ENCODE measurements at regions not wholly inside any gene's neighbourhood (a gene's known extent, or its start where the extent isn't known, plus 50 kb on each side); places are given as distances from the start of the nearest gene placed in this dataset.

DNA sequence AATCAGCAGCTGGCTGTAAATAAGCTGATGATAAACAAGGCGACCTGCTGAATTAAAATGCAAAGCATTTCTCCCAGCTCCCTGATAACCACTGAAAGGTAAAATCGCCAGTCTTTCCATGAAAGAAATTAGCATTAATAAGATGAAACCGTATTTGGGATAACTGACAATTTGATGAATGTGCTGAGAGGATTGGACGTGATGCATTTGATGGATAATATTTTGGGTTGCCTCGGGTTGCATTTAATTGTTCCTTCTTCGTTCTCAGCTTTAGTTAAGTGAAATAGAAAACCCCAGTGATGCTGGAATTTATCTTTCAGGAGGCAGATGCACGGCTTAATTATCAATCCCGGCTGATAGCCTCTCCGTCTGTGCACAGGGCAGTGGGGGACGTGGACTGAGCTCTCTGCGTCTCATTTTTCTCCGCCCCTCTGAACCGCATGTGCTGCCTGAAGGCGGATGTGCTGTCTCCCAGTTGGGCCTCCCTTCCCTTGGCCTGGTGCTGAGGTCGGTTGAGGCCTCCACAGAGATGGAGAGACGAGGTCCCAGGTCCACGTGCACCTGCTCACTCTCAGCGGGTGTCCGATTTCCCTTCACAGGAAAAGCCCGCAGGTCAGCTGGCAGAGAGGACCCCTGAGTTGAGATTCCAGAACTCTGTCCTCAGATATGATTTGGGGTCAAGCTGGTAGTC, 846.2 kb downstream of the BRD1 start:
- H3K36me3 ChIP-seq (ENCODE audit: low read length): no peaks in the 10 kb centered on the region
- no peak overlapping the region for H3K27ac ChIP-seq (ENCODE audit: low read depth, low read length)
- H3K4me3 ChIP-seq (ENCODE audit: insufficient read depth, low read length, poor library complexity, severe bottlenecking): no peak overlapping the region
- H2AFZ ChIP-seq (ENCODE audit: low read depth, low read length, severe bottlenecking): no peak overlapping the region
- no peak for TF ChIP-seq EZH2phosphoT487 (conservative IDR thresholded peaks at IDR 0.05; ENCODE audit: low read length)
- no peak for TF ChIP-seq CTCF (IDR thresholded peaks at IDR 0.05; ENCODE audit: insufficient read depth, low read length, poor library complexity, severe bottlenecking)
- no peak overlapping the region for H3K4me2 ChIP-seq (ENCODE audit: low read depth, low read length, poor library complexity, severe bottlenecking)
- H3K9me2 ChIP-seq (replicated peaks; ENCODE audit: insufficient read depth, low read length): no peaks in the 10 kb centered on the region
- H3F3A ChIP-seq (ENCODE audit: insufficient read depth): no peaks in the 10 kb centered on the region
- H3K79me2 ChIP-seq (ENCODE audit: insufficient read depth, low read length): no peaks in the 10 kb centered on the region
- no peaks in the 10 kb centered on the region for H3K9me3 ChIP-seq (ENCODE audit: insufficient read depth, low read length)
- no peaks in the 10 kb centered on the region for H3K27me3 ChIP-seq (ENCODE audit: low read length)
- H3K9ac ChIP-seq (ENCODE audit: low read length): no peak overlapping the region
- no peaks in the 10 kb centered on the region for H4K20me1 ChIP-seq (ENCODE audit: low read depth, low read length)

- H3K4me2 ChIP-seq (ENCODE audit: low read depth, low read length, poor library complexity, severe bottlenecking): no peak overlapping the region
- TF ChIP-seq EZH2phosphoT487 (conservative IDR thresholded peaks at IDR 0.05; ENCODE audit: low read length): no peak
- TF ChIP-seq CTCF (IDR thresholded peaks at IDR 0.05; ENCODE audit: insufficient read depth, low read length, poor library complexity, severe bottlenecking): no peak
- no peaks in the 10 kb centered on the region for H3K36me3 ChIP-seq (ENCODE audit: low read length)
- H3K9me3 ChIP-seq (ENCODE audit: insufficient read depth, low read length): no peaks in the 10 kb centered on the region
- H3F3A ChIP-seq (ENCODE audit: insufficient read depth): no peaks in the 10 kb centered on the region
- no peak overlapping the region for H3K9ac ChIP-seq (ENCODE audit: low read length)
- no peaks in the 10 kb centered on the region for H3K79me2 ChIP-seq (ENCODE audit: insufficient read depth, low read length)
- H3K9me2 ChIP-seq (replicated peaks; ENCODE audit: insufficient read depth, low read length): no peaks in the 10 kb centered on the region
- no peaks in the 10 kb centered on the region for H3K27me3 ChIP-seq (ENCODE audit: low read length)
- H2AFZ ChIP-seq (ENCODE audit: low read depth, low read length, severe bottlenecking): no peak overlapping the region
- H3K27ac ChIP-seq (ENCODE audit: low read depth, low read length): no peak overlapping the region
- H4K20me1 ChIP-seq (ENCODE audit: low read depth, low read length): no peaks in the 10 kb centered on the region
- H3K4me3 ChIP-seq (ENCODE audit: insufficient read depth, low read length, poor library complexity, severe bottlenecking): no peak overlapping the region
These were observed 846.8 kb downstream of the BRD1 start for GRCh38 chr22:48980918-48981317.

GRCh38 chr22:48980409-48980808, 847.3 kb downstream of the BRD1 start:
- no peaks in the 10 kb centered on the region for H3K9me3 ChIP-seq (ENCODE audit: insufficient read depth, low read length)
- no peaks in the 10 kb centered on the region for H3F3A ChIP-seq (ENCODE audit: insufficient read depth)
- no peak overlapping the region for H3K9ac ChIP-seq (ENCODE audit: low read length)
- no peak overlapping the region for H3K4me3 ChIP-seq (ENCODE audit: insufficient read depth, low read length, poor library complexity, severe bottlenecking)
- no peaks in the 10 kb centered on the region for H3K27me3 ChIP-seq (ENCODE audit: low read length)
- TF ChIP-seq CTCF (IDR thresholded peaks at IDR 0.05; ENCODE audit: insufficient read depth, low read length, poor library complexity, severe bottlenecking) (no peak), EZH2phosphoT487 (conservative IDR thresholded peaks at IDR 0.05; ENCODE audit: low read length) (no peak)
- no peak overlapping the region for H3K27ac ChIP-seq (ENCODE audit: low read depth, low read length)
- H3K4me2 ChIP-seq (ENCODE audit: low read depth, low read length, poor library complexity, severe bottlenecking): no peak overlapping the region
- no peaks in the 10 kb centered on the region for H3K79me2 ChIP-seq (ENCODE audit: insufficient read depth, low read length)
- H4K20me1 ChIP-seq (ENCODE audit: low read depth, low read length): no peaks in the 10 kb centered on the region
- no peaks in the 10 kb centered on the region for H3K9me2 ChIP-seq (replicated peaks; ENCODE audit: insufficient read depth, low read length)
- no peak overlapping the region for H2AFZ ChIP-seq (ENCODE audit: low read depth, low read length, severe bottlenecking)
- no peaks in the 10 kb centered on the region for H3K36me3 ChIP-seq (ENCODE audit: low read length)
